GM23338 (cell line): ENCODE measurements at regions not wholly inside any gene's neighbourhood (a gene's known extent, or its start where the extent isn't known, plus 50 kb on each side); places are given as distances from the start of the nearest gene placed in this dataset.

ENCODE experiments used
- ATAC-seq: fragments of 200-7000 bp; cut with Tn5 transposase; 3 replicates; pipeline ENCODE4 v1.9.1; 2020
- DNase-seq: peaks from one replicate; pipeline ENCODE4 v3.0.0-alpha.2; 2015; ENCODE audit warnings: low spot score
- H2AFZ ChIP-seq: fragments of 200-600 bp; sonication (generic); 2 replicates; pipeline ENCODE4 v1.8.0; 2016; ENCODE audit warnings: antibody characterized with exemption, mild to moderate bottlenecking, moderate library complexity
- H3F3A ChIP-seq: fragments of 200-600 bp; sonication (generic); replicated peaks from 2 replicates; pipeline ENCODE4 v1.8.0; 2017; ENCODE audit warnings: antibody characterized with exemption, mixed run types, low read depth
- H3K27ac ChIP-seq: fragments of 200-600 bp; sonication (generic); 2 replicates; pipeline ENCODE4 v1.6.1; 2016; ENCODE audit warnings: low read depth
- H3K27me3 ChIP-seq: fragments of 200-600 bp; sonication (generic); 2 replicates; pipeline ENCODE4 v1.8.0; 2016; ENCODE audit warnings: mild to moderate bottlenecking, mixed run types, moderate library complexity; ENCODE audit not compliant: insufficient read depth
- H3K36me3 ChIP-seq: fragments of 200-600 bp; sonication (generic); 2 replicates; pipeline ENCODE4 v1.8.0; 2016; ENCODE audit warnings: mild to moderate bottlenecking; ENCODE audit not compliant: insufficient read depth
- H3K4me1 ChIP-seq: fragments of 200-600 bp; sonication (generic); 2 replicates; pipeline ENCODE4 v1.8.0; 2016; ENCODE audit warnings: mild to moderate bottlenecking, moderate library complexity; ENCODE audit not compliant: insufficient read depth
- H3K4me2 ChIP-seq: fragments of 200-600 bp; sonication (generic); 2 replicates; pipeline ENCODE4 v1.7.1; 2017; ENCODE audit warnings: mixed run types
- H3K4me3 ChIP-seq: fragments of 200-600 bp; sonication (generic); 2 replicates; pipeline ENCODE4 v1.6.1; 2016; ENCODE audit warnings: mixed run types
- H3K79me2 ChIP-seq: fragments of 200-600 bp; sonication (generic); replicated peaks from 2 replicates; pipeline ENCODE4 v1.8.0; 2017; ENCODE audit warnings: mild to moderate bottlenecking; ENCODE audit not compliant: insufficient read depth
- H3K9me2 ChIP-seq: fragments of 200-600 bp; sonication (generic); 2 replicates; pipeline ENCODE4 v1.8.0; 2017; ENCODE audit not compliant: insufficient read depth
- H4K20me1 ChIP-seq: fragments of 200-600 bp; sonication (generic); replicated peaks from 2 replicates; pipeline ENCODE4 v1.8.0; 2017; ENCODE audit warnings: mild to moderate bottlenecking; ENCODE audit not compliant: insufficient read depth
- H3K27ac Mint-ChIP-seq: 2 replicates; pipeline ENCODE4 v1.8.0; 2020; ENCODE audit warnings: inconsistent platforms, mild to moderate bottlenecking, moderate library complexity, mixed read lengths
- H3K27me3 Mint-ChIP-seq: 3 replicates; pipeline ENCODE4 v1.8.0; 2022; ENCODE audit warnings: low read depth, mild to moderate bottlenecking, moderate library complexity, mixed read lengths, inconsistent platforms; ENCODE audit not compliant: insufficient read depth, poor library complexity
- H3K36me3 Mint-ChIP-seq: 3 replicates; pipeline ENCODE4 v1.8.0; 2021; ENCODE audit warnings: low read depth, mild to moderate bottlenecking, inconsistent platforms, moderate library complexity, mixed read lengths
- H3K4me1 Mint-ChIP-seq: 3 replicates; pipeline ENCODE4 v1.8.0; 2020; ENCODE audit warnings: mild to moderate bottlenecking, inconsistent platforms, mixed read lengths
- H3K4me3 Mint-ChIP-seq: 3 replicates; pipeline ENCODE4 v1.8.0; 2021; ENCODE audit warnings: moderate library complexity, mild to moderate bottlenecking, inconsistent platforms, mixed read lengths
- H3K9me3 Mint-ChIP-seq: 3 replicates; pipeline ENCODE4 v1.8.0; 2020; ENCODE audit warnings: moderate library complexity, mild to moderate bottlenecking, inconsistent platforms, mixed read lengths
- CREB1 ChIP-seq: fragments of 250-450 bp; sonication (Bioruptor Pico); IDR thresholded peaks from 2 replicates; pipeline ENCODE4 v1.5.0; 2020; ENCODE audit warnings: low read depth, mild to moderate bottlenecking, moderate library complexity
- EZH2 ChIP-seq: fragments of 200-600 bp; sonication (generic); IDR thresholded peaks from one replicate; pipeline ENCODE4 v1.8.0; 2017; ENCODE audit warnings: antibody characterized with exemption, mild to moderate bottlenecking, low read depth; ENCODE audit not compliant: unreplicated experiment
- EZH2phosphoT487 ChIP-seq: fragments of 200-600 bp; sonication (generic); IDR thresholded peaks from one replicate; pipeline ENCODE4 v1.8.1; 2018; ENCODE audit warnings: antibody characterized with exemption; ENCODE audit not compliant: unreplicated experiment
- NANOG ChIP-seq: IDR thresholded peaks from 2 replicates; pipeline ENCODE4 v1.6.1; 2016; ENCODE audit warnings: antibody characterized with exemption, borderline replicate concordance
- ZNF462 ChIP-seq: fragments of 250-450 bp; sonication (Bioruptor Pico); IDR thresholded peaks from 2 replicates; pipeline ENCODE4 v1.5.0; 2020; ENCODE audit warnings: mild to moderate bottlenecking, moderate library complexity

GRCh38 chr6:49151461-49151860 lies 311.6 kb downstream of the MMUT start:
- Histone ChIP-seq H3K4me3 (no peak overlapping the region), H4K20me1 (no peaks in the 10 kb centered on the region), H3K4me2 (no peak overlapping the region), H3K4me1 (peaks cover 14% of the 10 kb centered on the region), H3K79me2 (no peaks in the 10 kb centered on the region), H3K27me3 (no peaks in the 10 kb centered on the region), H3K9me2 (peaks cover 5% of the 10 kb centered on the region; the same call in 1 of the 2 replicates), H2AFZ (no peak overlapping the region), H3K36me3 (no peaks in the 10 kb centered on the region), H3F3A (no peaks in the 10 kb centered on the region), H3K27ac (no peak overlapping the region)
- peaks cover 14% of the 10 kb centered on the region; the same call in 2 of the 3 replicates for H3K4me1 Mint-ChIP-seq
- peaks cover 26% of the 10 kb centered on the region for H3K9me3 Mint-ChIP-seq
- no peak overlapping the region for H3K4me3 Mint-ChIP-seq
- TF ChIP-seq ZNF462 (no peak), NANOG (no peak), CREB1 (CRISPR knock-in tag) (no peak), EZH2 (no peak)
- DNase-seq (no peak), ATAC-seq (no peak)
- H3K27me3 Mint-ChIP-seq, result no peaks in the 10 kb centered on the region
- H3K36me3 Mint-ChIP-seq, result peaks cover 19% of the 10 kb centered on the region
- H3K27ac Mint-ChIP-seq, result no peak overlapping the region

GRCh38 chr6:49151033-49151432 lies 312.0 kb downstream of the MMUT start:
- no peak overlapping the region for H3K27ac Mint-ChIP-seq
- H3K9me3 Mint-ChIP-seq, result peaks cover 29% of the 10 kb centered on the region

More at GRCh38 chr6:49151033-49151432, 312.0 kb downstream of the MMUT start:
- H3K4me1 Mint-ChIP-seq, result peaks cover 14% of the 10 kb centered on the region; the same call in 2 of the 3 replicates
- no peaks in the 10 kb centered on the region for H3K27me3 Mint-ChIP-seq
- no peaks in the 10 kb centered on the region for H3K27me3 ChIP-seq
- H3K4me3 Mint-ChIP-seq, result no peak overlapping the region; the same call in 2 of the 3 replicates
- H2AFZ ChIP-seq, result no peak overlapping the region
- no peak overlapping the region for H3K4me3 ChIP-seq
- no peaks in the 10 kb centered on the region for H3K79me2 ChIP-seq
- DNase-seq (no peak), ATAC-seq (no peak)
- H3K36me3 ChIP-seq, result no peaks in the 10 kb centered on the region
- H3F3A ChIP-seq, result no peaks in the 10 kb centered on the region
- no peak overlapping the region for H3K27ac ChIP-seq
- H3K36me3 Mint-ChIP-seq, result peaks cover 22% of the 10 kb centered on the region
- TF ChIP-seq EZH2phosphoT487, result no peak
- H3K4me2 ChIP-seq, result no peak overlapping the region
- no peaks in the 10 kb centered on the region for H4K20me1 ChIP-seq
- peaks cover 5% of the 10 kb centered on the region; the same call in 1 of the 2 replicates for H3K9me2 ChIP-seq
- peaks cover 14% of the 10 kb centered on the region for H3K4me1 ChIP-seq
